Stimulated activated CD8-positive, alpha-beta memory T cell treated with anti-CD3 and anti-CD28 coated beads, Interleukin-12 subunit alpha, Interleukin-12 subunit beta, amount 100 ng/mL, for 1 hour (primary cell): ENCODE measurements at regions not wholly inside any gene's neighbourhood (a gene's known extent, or its start where the extent isn't known, plus 50 kb on each side); places are given as distances from the start of the nearest gene placed in this dataset.
"Not testable (repeated sequence)": the region's sequence is repeated elsewhere in the genome, so short reads cannot be mapped to it uniquely, and the experiment has no call there.

Source experiments
- DNase-seq: peaks from one replicate; pipeline ENCODE4 v3.0.0-alpha.2; 2020; ENCODE audit warnings: low read depth

DNA sequence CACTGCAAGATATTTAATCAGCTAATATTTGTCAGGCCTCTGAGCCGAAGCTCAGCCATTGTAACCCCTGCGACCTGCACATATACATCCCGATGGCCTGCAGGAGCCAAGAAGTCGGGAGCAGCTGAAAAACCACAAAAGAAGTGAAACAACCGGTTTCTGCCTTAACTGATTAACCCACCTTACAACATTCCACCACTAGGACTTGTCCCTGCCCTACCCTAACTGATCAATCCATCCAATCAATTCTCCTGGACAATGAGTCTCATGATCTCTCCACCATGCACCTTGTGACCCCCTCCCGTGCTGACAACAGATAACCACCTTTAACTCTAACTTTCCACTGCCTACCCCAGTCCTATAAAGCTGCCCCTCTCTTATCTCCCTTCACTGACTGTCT, 945.4 kb upstream of the GYPC start:
- no peak for DNase-seq

DNA sequence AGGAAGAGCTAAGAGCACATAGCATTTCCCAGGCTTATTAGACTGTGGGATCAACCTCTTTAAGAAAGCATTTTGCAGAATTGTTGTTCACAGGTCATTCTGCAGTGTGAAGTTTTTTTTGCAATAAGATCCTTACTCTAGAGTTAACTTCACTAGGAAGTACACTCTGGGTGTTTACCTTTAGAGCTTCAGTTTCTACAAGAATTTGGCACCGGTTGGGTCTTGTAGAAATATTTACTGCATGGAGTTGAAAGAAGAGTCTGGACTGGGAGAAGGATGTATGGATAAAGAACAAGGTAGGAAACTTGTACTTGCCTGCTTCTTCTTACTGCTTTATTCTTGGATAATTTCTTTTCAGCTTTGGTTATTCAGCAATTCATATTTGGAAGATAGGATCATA, 944.9 kb upstream of the GYPC start:
- DNase-seq = no peak

DNA sequence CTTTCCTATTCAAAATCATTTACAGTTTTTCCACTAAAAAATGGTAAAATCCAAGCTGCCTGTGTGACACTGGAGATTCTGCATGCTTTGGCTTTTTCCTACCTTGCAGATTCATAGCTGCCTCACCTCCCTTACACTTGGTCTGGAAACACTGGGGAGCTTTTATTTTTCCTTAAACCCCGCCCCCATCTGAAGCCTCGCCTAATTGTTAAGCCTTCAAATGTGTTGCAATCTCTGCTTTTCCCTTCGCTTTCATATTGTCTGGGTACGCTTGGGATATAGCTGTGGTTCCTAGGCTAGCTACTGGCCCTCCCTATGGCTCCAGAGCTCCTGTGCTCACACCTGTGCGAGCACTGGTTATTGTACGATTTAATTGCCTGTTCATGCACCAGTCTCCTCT, 942.4 kb upstream of the GYPC start:
- DNase-seq = no peak

DNA sequence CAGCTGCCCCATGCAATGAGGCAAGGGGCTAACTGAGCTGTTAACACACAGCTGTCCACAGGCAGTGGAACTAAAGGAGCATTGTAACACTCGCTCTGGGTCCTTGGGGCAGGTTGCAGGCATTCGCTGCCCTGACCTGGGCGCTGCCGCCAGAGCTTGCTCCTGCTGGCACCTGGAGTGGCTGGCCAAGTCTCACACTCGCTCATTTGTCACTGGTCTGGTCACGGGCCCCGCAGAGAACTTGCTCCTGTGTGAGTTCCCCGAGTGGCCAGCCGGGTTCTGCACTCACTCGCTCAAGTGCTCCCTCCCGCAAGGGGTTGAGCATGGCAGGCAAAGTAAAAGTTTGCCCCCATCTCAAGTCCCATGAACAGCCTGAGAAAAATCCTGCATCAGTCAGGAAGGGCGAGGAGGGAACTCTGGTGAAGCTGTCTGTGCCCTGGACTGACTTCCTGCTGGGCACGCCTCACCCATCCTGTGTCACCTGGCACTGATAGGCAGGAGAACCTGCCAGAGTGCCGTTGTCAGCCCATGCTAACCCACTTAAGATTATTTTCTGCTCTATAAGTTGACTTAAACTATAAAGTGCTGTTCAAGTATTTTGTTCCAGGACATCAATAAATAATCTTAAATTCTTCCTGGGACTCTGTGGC, 934.8 kb upstream of the GYPC start:
- no peak for DNase-seq

DNA sequence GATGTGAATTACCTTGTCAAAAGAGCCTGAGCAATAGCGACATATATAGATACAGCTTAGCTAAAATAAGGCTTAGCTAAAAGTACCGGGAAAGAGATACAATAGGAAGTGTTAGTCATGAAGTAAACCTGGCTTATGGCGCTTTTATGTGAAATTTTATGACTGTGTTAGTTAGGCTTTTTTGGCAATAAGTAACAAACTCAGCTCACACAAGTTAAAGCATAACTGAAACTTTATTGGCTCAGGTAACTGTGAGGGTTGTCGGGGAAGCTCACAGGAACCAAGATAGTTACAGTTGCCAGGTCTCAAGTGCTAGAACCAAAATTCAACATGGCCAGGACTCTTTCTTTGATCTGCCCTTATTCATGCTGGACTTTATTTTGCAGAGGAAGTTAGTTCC, 925.0 kb upstream of the GYPC start:
- DNase-seq = no peak

DNA sequence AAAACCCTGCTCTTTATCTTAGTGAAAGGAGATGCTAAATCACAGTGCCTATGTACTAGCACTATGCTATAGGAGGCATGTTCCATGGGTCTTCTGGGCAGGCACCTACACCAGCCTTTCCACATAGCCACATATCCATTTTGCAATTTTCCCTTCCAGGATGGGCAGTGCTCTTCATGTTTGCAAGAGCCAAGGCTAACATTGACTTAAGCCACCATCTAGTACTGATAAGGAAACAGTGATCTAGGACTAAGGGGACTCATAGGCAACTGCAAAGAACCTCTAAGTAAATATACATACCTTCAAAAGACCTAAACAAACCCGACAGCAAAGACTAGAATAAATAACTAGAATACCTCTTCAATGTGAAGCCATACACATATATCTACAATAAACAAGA, 919.7 kb upstream of the GYPC start:
- no peak for DNase-seq

DNA sequence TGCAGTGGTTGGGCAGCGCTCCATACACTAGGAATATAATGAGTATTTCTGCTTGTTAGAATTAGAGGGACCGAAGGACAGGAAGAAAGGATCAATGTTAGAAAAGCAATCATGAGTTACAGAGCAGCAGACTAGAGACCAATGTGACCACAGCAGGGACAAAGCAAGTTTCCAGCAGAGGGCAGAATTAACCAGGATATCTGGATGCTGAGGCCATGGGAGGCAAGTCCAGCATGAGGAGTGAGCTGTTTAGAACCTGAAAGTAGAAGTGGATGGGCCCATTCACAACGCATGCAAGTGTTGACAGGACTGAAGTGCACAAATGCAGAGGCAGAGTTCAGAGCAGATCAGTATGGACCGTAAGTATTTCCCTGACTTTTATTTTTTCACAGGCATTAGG, 910.4 kb upstream of the GYPC start:
- DNase-seq = no peak

DNA sequence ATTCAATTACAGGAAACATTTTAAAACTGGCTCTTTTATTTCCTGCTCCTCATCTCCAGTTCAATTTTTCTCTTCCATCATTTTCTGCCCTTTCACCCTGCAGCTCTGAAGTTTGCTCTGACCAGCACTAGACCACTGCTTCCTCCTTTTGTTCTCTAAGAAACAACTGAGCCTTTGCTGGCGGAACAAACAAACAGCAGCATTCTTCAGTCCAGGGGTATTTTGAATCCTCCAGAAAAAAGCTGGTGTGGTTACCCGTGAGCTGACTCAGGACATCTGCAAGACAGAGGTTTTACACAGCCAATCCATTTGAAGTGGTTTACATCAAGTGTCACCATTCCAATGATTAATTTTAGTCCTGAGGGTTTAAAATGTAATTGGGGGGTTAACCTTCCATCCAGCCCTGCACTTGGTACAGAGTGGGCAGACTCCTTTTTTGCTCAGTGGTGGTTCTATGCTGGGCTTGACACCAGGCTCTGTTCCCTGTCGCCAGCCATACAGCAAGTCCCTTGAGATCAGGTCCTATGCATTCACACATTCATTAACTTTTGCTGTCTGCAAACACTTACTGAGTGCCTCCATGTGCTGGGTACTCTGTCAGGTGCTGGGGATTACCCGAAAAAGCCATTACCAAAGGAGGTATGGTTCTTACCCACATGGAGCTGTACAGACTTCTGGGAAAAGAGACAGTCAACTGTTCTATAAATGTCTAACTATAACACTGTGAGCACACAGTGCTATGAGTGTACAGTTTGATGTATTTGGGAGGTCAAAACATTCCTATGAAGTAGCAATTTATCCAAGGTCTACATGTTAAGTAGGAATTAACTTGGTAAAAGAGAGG, 909.4 kb upstream of the GYPC start:
- no peak for DNase-seq

DNA sequence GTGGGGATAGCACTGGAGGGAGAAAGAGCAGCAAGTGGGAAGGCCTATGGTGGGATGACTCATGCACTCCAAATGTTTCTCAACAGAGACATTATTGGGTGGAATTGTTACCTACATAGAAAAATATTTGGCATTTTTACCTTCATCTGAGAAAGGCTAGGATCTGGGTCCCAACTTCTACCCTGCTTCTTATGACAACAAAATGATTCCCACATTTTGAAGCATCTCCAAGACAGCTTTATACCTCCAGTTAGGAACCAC, 908.9 kb upstream of the GYPC start:
- no peak for DNase-seq

DNA sequence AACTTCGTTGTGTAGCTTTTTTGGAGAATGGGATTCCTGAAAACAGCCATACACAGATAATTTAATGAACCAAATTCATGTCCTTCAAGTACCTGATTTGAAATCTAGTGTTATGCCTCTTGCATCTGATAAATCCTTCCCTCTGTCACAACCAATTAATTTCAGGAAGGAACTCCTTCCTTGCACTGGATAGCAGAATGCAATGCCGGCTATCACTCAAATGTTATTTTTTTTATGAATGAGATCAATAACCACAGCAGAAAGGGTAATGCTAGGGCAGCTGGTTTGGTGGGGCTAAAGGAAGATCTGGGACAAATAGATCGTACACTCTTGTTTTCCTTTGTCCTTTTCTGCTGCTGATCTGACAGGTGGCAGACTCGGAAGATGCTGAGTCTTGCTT, 899.5 kb upstream of the GYPC start:
- DNase-seq = no peak

DNA sequence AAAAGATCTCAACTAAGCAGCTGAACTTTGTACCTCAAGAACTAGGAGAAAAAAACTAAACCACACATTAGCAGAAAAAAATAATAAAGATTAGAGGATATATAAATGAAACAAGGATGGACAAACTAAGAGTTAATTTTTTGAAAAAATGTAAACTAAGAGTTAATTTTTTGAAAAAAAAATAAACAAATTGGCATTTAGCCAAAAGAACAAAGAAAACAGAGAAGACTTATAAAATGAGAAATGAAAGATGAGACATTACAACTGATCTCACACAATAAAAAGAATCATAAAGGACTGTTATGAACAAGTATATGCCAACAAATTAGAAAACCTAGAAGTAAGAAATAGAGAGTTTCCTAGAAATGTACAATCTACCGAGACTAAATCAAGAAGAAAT, 859.2 kb upstream of the GYPC start:
- no peak for DNase-seq

DNA sequence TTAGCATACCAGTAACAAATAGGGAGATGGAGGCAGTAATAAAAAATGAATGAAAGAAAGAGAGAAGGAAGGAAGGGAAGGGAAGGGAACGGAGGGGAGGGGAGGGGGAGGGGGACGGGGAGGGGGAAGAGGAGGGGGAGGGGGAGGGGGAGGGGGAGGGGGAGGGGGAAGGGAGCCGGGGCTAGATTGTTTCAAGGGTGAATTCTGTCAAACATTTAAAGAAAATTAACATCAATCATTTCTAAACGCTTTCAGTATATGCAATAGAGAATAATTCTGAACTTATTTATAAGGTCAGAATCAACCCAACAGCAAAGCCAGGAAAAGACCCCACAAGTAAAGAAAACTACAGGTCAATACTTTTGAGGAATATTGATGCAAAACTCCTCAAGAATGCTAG, 858.8 kb upstream of the GYPC start:
- no peak for DNase-seq

DNA sequence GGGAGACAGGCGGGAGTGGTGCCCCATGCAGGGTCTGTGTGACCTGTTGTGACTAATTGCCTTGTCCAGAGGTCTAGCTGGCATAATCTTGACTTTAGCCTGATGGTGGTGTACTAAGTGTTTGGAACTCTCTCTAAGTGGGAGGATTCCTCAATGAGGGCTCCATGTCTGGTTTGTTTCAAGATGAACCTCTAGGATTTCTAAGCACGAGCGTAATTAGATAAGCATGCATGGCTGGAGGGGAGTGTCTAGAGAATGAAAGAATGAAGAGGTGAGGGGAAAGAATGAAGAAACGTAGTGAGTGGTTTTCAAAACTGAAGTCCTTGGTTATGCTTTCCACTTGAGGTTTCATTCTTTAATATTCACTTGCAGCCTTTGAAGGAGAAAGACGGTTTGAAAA, 833.2 kb upstream of the GYPC start:
- no peak for DNase-seq

DNA sequence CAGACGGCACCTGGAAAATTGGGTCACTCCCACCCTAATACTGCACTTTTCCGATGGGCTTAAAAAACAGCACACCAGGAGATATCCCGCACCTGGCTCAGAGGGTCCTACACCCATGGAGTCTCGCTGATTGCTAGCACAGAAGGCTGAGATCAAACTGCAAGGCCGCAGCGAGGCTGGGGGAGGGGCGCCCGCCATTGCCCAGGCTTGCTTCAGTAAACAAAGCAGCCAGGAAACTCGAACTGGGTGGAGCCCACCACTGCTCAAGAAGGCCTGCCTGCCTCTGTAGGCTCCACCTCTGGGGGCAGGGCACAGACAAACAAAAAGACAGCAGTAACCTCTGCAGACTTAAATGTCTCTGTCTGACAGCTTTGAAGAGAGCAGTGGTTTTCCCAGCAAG, 830.2 kb upstream of the GYPC start:
- DNase-seq = not testable (repeated sequence)

DNA sequence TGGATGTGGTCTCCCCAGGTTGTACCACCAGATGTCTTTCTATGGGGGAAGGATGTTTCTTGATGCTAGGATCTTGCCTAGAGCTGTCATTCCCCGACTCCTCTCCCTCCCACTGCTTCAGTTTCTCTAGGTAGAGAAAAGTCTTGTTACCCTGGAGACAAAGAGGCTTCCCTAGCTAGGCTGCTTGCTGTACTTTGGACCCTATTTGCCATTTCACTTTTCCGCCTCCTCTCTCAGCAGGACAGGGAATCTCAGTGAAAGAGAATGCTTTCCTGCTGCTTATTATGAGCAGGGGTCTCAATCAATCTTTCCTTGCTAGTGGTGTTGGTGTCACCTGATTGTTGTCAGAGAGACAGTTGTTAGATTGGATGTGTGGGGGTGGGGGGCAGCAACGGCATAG, 818.8 kb upstream of the GYPC start:
- no peak for DNase-seq

DNA sequence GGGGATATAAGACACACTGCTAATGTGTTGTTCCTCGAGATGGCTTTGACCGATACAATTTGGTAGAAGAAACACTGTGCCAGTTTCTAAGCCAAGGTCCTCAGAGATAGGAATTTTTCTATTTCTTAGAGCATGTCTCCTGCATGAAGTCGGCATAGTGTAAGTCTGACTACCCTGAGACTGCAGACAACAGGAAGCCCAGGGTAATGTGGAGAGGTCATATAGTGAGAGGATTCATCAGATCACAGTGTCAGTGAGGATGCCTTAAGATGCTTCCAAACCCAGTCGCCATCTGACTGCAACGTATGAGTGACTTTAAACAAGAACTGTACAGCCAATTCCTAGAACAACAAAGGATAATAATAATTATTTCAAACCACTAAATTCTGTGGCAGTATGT, 818.3 kb upstream of the GYPC start:
- no peak for DNase-seq

DNA sequence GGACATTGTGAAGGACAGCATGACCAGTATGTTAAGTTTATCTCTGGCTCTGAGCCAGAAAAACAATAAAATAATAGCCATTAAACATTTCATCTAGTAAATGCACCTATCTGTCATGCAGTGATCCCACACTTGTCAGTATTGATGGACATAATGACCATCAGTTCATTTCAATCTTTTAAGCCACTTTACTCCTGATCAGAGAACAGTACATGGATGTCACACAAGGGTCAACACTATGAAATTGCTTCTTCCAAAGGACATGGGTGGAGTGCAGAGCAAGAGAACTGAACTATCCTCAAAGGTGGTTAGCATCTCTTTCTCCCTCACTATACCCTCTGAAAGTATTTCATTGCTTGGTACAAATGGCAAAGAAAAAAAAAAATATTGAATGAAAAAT, 816.0 kb upstream of the GYPC start:
- no peak for DNase-seq

DNA sequence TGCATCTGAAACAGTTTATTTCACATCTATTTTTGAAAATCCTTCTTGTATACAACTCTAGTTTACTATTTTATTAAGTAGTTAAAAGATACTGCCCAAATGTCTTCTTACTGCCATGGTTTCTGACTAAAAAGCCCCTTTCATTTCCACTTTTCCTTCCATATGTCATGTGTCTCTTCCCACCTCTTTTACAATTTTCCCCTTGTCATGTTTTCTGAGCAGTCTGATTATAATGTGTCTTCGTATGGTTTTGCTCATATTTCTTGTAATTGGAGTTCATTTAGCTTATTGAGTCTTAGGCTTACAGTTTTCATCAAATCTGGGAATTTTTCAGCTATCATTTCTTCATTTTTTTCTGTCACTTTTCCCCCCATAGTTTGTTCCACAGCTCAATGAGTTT, 813.9 kb upstream of the GYPC start:
- no peak for DNase-seq

DNA sequence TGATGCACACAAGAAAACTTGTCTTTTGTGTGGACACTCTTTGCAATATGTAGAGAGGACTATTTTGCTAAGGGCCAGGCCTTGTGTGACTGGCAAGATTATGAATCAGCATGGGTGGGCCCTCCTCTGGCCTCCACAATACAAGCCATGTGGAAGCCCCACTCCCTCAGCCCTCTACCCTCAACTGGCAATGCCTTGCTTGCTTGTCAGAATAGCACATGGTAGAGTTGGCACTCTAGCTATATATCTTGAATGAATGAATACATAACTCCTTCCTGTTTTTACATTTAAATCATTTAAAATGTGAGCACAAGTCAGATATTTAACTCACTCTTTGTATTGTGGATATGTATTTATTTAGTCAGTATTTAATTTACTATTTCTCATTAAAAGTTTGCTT, 805.4 kb upstream of the GYPC start:
- no peak for DNase-seq

DNA sequence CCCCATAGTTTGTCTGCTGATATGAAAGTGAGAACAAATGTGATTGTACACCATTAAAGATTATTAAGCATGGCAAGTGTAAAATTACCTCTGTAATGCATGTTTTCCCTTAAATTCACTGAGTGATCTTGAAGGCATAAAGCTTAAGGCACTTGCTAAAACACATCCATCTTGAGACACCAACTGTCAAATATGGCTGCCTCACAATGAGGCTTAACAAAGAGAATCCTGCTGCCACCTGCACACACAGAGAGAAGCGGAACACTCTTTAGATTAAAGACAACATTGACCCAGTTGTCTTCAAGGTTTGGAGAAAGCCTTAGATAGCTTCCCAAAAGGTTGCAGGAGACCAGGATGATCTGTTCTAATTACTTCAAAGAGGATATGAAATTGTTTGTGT, 803.6 kb upstream of the GYPC start:
- no peak for DNase-seq

DNA sequence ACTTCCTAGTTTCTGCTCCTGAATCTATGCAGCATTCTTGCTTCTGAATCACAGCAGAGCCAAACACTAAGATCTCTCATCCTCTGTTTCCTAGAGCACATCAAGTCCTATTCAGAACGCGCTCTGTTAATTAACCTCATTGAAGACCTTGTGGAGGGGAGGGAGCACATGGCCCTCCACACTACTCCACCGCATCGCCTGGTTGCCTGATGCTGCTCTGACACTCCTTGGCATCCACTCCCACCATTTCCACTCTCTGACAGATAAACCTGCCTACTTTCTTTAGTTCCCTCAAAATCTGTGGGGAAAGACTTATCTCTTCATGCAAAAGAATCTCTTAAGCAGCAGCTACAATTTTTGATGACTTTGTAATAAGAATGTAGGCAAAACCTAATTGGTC, 802.3 kb upstream of the GYPC start:
- DNase-seq = no peak

DNA sequence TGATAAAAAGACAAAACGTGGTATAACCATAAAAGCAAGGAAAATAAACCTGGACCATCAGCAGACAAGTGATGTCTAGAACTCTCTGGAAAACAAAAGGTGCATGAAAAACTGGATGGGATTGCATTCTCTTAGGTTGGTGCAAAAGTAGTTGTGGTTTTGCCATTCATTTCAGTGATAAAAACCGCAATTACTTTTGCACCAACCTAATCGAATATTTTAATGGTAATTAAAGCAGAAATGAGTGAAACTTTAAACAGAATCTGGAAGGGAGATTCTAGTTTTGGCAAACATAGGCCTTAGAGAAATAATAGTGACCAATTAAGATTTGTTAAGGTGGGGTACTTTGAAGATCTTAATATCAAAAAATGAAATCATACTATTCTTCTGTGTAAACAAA, 800.8 kb upstream of the GYPC start:
- DNase-seq = no peak

DNA sequence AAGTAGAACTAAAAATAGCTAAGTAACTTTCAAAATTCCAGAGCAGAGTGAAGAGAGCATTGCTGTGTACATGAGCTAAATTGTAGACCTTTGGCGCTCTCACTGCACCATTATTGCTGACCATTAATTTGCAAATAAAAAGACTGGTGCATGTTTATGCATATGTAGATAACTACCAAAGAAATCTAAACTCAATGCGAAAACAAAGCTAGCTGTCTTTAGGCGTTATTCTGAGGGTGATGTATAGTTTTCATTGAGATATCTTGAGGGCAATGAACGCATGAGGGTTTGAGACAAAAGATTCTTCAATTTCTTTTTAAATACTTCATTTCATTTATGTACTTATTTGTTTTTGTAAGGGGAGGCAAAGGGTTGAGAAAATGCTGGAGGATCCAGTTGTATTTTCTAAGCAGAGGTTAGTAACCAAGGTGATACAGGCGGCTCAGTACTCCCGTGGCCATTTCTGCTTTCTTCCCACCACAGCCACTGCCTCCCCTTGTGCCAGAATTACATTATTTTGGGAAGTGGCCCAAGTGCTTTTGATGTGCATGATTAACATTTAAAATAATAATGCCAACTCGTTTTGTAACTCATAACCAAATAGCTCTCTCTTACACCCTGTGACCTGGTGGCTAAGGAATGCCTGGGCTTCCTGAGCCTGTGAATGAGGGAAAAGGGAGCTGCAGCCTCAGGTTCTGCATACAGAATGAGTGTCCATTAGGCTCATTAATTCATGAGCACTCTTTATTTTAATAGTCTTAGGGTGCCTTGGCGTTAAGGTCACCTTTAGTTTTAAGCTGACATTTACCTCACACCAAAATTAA, 797.8 kb upstream of the GYPC start:
- no peak for DNase-seq
